ENCODE measurements at regions not wholly inside any gene's neighbourhood (a gene's known extent, or its start where the extent isn't known, plus 50 kb on each side); places are given as distances from the start of the nearest gene placed in this dataset.

GRCh38 chr5:176161431-176161830 is 76.8 kb upstream of the SIMC1 start:
- no peak for TF ChIP-seq CTCF (IDR thresholded peaks at IDR 0.05; ENCODE audit: low read length, missing control alignments)
- no peak overlapping the region for H3K4me3 ChIP-seq (replicated peaks; ENCODE audit: low read depth, low read length)
- DNase-seq (ENCODE audit: low read depth), result peak; percentile 7

GRCh38 chr5:176162198-176162597 is 76.0 kb upstream of the SIMC1 start:
- H3K4me3 ChIP-seq (replicated peaks; ENCODE audit: low read depth, low read length), result no peak overlapping the region
- DNase-seq (ENCODE audit: low read depth), result no peak
- TF ChIP-seq CTCF (IDR thresholded peaks at IDR 0.05; ENCODE audit: low read length, missing control alignments), result no peak

GRCh38 chr5:176162888-176163287 is 75.3 kb upstream of the SIMC1 start:
- H3K4me3 ChIP-seq (replicated peaks; ENCODE audit: low read depth, low read length), result no peak overlapping the region
- DNase-seq (ENCODE audit: low read depth), result no peak
- no peak for TF ChIP-seq CTCF (IDR thresholded peaks at IDR 0.05; ENCODE audit: low read length, missing control alignments)

- H3K4me3 ChIP-seq (replicated peaks; ENCODE audit: low read depth, low read length), result no peak overlapping the region
- TF ChIP-seq CTCF (IDR thresholded peaks at IDR 0.05; ENCODE audit: low read length, missing control alignments), result no peak
- no peak for DNase-seq (ENCODE audit: low read depth)
Measured at GRCh38 chr5:176166427-176166826, 71.8 kb upstream of the SIMC1 start.

- no peak for DNase-seq (ENCODE audit: low read depth)
- TF ChIP-seq CTCF (IDR thresholded peaks at IDR 0.05; ENCODE audit: low read length, missing control alignments), result no peak
- no peak overlapping the region for H3K4me3 ChIP-seq (replicated peaks; ENCODE audit: low read depth, low read length)
Measured at GRCh38 chr5:176167800-176168199, 70.4 kb upstream of the SIMC1 start.

- H3K4me3 ChIP-seq (replicated peaks; ENCODE audit: low read depth, low read length), result no peak overlapping the region
- no peak for DNase-seq (ENCODE audit: low read depth)
- TF ChIP-seq CTCF (IDR thresholded peaks at IDR 0.05; ENCODE audit: low read length, missing control alignments), result no peak
Measured at GRCh38 chr5:176169393-176170063, 68.7 kb upstream of the SIMC1 start.

GRCh38 chr5:176170084-176170483 is 68.1 kb upstream of the SIMC1 start:
- TF ChIP-seq CTCF (IDR thresholded peaks at IDR 0.05; ENCODE audit: low read length, missing control alignments), result no peak
- DNase-seq (ENCODE audit: low read depth), result no peak

More at GRCh38 chr5:176170084-176170483, 68.1 kb upstream of the SIMC1 start:
- no peak overlapping the region for H3K4me3 ChIP-seq (replicated peaks; ENCODE audit: low read depth, low read length)

Data from fibroblast of pulmonary artery (primary cell).